ENCODE measurements at regions not wholly inside any gene's neighbourhood (a gene's known extent, or its start where the extent isn't known, plus 50 kb on each side); places are given as distances from the start of the nearest gene placed in this dataset.
"Not testable (repeated sequence)": the region's sequence is repeated elsewhere in the genome, so short reads cannot be mapped to it uniquely, and the experiment has no call there.

GRCh38 chr2:221747289-221747972 lies 175.3 kb upstream of the EPHA4 start:
- no peak for DNase-seq
- intact Hi-C loops (cut with DNase I) = no loop called here
- ATAC-seq = no peak

DNA sequence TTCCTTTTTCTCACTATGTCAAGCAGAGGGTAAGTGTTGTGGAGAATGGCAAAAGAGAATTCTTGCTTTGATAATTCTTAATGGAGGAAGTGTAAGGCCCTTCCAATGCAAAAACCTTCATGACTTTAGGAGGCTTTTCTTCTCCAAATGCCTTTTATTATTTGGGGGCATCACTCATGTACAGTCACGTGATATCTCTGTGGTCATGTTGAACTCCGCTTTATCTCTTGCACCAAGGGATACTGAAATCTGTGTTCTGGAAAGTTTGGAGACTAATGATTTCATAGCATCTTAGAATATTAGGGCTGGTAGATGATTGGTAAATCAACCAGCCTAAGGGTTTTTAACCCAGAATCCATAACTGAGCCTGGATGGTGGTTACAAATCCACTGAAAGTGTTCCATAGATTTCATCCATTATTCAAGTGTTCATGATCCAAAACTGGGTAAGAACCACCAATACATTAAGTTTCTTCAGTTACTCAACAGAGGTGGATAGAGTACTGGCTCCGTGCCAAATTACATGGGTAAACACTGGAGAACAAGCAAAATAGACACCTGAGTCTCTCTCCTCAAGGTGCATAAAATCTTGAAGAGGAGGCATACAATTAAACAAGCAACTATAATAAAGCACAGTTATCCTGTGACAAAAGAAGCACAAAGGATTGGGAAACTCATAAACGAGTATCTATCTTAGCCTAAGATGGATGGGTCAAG lies 169.6 kb upstream of the EPHA4 start:
- intact Hi-C loops (cut with DNase I) = no loop called here
- no peak for ATAC-seq

DNA sequence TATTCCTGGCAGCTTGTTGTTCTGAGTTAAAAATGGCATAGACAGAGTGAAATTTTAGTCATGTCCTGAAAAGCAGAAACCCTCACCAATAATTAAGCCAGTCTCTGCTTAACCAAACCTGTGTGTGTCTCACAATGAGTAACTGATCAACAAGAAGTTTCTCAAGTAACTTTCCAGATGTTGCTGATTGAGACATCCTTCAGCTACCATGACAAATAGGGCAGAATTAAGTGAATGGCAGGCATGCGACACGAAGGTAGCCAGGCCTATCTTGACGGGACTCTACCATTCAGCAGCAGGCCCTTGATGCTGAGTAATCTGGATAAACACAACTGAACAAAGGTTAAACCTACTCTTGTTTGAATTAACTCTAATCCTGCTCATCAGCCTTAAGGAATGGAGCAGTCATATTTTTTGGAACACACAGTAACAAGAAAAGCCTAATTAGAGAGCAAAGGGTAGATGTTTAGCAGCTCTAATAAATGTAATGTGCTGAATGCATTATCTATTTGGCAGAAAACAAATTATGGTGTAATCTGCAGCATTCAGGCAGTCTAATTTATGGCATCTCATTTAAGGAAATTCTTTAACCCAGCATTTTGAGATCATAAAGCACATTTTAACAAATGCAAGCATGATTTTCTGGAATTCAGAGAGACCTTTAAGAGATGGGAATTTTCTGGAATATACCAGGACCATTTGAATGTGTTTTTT lies 159.5 kb upstream of the EPHA4 start:
- no peak for DNase-seq
- no peak for ATAC-seq
- intact Hi-C loops (cut with DNase I) = no loop called here

More for the DNA sequence above, 169.6 kb upstream of the EPHA4 start:
- DNase-seq = no peak

GRCh38 chr2:221726894-221727513 lies 154.9 kb upstream of the EPHA4 start:
- DNase-seq = no peak
- intact Hi-C loops (cut with DNase I) = no loop called here

DNA sequence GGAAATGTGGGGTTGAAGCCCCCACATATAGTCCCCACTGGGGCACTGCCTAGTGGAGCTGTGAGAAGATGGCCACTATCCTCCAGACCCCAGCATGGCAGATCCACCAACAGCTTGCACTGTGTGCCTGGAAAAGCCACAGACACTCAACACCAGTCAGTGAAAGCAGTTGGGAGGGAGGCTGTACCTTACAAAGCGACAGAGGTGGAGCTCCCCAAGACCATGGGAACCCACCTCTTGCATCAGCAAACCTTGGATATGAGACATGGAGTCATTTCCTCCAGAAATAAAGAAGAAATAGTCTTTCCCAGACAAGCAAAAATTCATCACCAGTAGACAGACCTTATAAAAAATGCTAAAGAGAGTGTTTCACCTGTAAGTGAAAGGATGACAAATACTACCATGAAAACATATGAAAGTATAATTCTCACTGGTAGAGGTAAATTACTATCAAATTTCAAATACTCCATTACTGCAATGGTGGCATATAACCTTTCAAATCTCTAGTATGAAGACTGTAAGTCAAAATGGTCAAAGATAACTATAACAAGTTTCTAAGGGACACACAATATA lies 152.6 kb upstream of the EPHA4 start:
- no peak for ATAC-seq
- intact Hi-C loops (cut with DNase I) = no loop called here
- no peak for DNase-seq

More at GRCh38 chr2:221726894-221727513, 154.9 kb upstream of the EPHA4 start:
- ATAC-seq = no peak

DNA sequence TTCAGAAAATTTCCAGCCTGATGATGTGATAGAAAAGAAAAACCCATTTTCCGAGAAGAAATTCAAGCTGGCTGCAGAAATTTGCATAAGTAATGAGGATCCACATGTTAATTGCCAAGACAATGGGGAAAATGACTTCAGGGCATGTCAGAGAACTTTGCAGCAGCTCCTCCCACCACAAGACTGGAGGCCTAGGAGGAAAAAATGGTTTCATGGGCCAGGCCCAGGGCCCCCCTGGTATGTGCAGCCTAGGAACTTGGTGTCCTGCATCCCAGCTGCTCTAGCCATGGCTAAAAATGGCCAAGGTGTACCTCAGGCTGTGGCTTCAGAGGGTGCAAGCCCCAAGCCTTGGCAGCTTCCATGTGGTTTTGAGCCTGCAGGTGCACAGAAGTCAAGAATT lies 152.0 kb upstream of the EPHA4 start:
- intact Hi-C loops (cut with DNase I); DNase-seq; ATAC-seq: not testable (repeated sequence)

DNA sequence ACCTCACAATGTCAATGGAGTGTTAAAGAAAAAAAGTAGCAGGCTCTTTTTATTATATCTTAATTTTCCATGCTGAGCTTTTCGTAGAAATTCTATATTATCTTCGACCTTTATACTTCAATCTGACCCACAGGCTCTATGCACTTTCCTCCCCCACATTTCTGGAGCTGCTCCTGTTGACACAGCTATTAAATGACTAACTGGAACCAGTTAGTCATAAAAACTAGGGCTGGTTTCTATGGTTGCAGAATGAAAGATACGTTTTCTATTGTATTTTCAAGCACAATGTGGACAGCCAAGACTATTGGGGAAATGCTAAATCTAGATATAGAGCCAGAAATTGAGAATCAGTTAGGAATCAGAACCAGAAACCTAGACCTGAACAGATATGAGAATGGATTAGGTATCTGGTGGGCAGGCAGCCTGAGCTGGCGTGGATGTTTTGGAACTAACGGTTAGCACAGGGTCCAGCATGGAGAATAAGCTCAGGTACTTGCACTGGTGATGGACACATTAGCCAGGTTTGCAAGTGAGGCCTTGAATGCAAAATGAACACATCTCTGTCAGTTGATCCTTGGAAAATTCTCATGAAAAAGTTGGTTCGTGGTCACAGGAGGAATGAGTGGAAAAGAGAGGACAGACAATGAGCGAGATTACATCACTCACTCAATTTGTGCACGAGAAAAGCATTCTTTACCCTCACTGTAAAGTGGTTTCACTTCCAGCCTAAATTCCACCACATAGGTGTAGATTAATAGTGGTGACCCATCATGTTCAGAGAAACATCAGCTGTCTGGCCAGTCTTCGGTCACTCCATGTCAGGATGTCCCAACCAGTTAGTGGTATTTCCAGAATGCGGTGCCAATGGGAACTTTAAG lies 144.6 kb upstream of the EPHA4 start:
- DNase-seq (no peak), ATAC-seq (no peak)
- intact Hi-C loops (cut with DNase I) = no loop called here

- no peak for DNase-seq
- intact Hi-C loops (cut with DNase I) = no loop called here
- ATAC-seq = no peak
These were observed 143.6 kb upstream of the EPHA4 start for GRCh38 chr2:221715523-221716247.

DNA sequence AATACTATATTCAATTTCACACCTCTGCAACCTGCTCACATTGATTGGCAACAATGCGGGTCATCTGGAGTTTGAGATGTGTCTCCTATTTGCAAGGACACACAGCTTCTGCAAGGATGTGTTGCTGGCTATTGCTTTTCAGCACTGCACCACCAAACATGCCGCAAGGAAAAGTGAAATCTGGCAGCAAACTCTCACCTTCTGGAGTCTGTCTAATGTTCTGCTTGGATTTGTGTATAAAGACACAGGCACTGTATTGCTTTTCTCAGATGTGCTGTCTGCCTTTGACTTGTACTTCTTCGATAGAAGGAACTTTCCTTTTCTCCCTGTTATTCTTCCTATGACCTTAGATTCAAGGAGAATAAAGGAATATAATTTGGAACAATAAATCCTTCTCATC lies 138.6 kb upstream of the EPHA4 start:
- intact Hi-C loops (cut with DNase I) = no loop called here
- ATAC-seq (no peak), DNase-seq (no peak)

GRCh38 chr2:221708902-221709301 lies 136.8 kb upstream of the EPHA4 start:
- no peak for DNase-seq
- ATAC-seq = no peak
- intact Hi-C loops (cut with DNase I) = no loop called here

DNA sequence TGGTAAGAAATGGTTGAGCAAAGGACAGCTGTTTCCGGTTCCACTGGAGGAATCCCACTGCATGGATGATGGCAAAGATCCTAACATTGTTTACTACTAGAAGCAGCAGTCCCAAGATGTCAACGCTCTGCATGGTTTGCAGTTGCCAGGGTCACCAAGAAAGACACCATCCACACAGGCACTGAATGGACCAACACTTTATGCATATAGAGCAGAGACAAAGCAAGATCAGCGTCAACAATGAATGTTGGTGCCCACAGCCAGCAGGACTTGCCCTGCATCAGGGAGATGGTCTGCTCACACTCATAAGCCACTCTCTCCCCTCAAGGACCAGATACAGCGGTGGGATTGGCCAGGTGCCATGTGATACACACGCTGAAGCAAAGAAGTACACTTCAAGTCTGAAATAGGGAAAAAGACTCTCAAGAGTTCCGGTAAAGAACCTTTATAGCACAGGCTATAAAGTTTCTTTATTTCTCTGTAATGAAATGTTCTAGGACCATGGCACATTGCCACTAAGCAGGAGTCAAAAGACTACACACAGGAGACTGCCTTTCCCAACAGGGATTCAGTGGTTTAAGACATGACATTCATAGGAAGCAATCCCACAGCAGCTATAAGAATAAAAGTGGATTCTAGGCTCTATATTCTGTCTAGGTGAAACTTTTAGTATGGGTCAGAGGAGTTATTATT lies 133.2 kb upstream of the EPHA4 start:
- no peak for ATAC-seq
- intact Hi-C loops (cut with DNase I) = no loop called here
- no peak for DNase-seq

DNA sequence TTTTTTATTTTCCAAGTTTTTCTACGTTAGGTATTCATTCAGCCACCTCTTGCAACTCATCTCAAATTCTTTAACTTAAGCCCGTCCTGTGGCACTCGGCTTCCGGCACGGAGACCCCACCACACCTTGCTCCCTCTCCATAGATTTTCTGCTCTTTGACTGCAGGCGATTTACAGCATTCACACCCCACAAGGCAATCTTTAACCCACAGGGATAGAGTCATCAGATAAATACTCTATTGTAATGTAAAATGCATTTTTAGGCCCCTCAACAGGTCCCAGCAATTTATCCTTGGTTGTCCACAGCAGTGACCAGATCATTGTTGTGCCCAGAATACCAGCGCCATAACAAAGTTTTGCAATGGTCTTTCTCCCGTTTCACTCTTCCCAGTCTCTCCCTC lies 132.3 kb upstream of the EPHA4 start:
- ATAC-seq (no peak), DNase-seq (no peak)
- intact Hi-C loops (cut with DNase I) = no loop called here

- ATAC-seq (peak in 1 of 2 donors; percentile 27), DNase-seq (no peak)
- intact Hi-C loops (cut with DNase I) = no loop called here
These were observed 121.3 kb upstream of the EPHA4 start for GRCh38 chr2:221693365-221693764.

- intact Hi-C loops (cut with DNase I) = no loop called here
- ATAC-seq (no peak), DNase-seq (no peak)
These were observed 119.5 kb upstream of the EPHA4 start for GRCh38 chr2:221691571-221691970.

- ATAC-seq = no peak
- intact Hi-C loops (cut with DNase I) = no loop called here
- DNase-seq = no peak
These were observed 117.0 kb upstream of the EPHA4 start for GRCh38 chr2:221689140-221689539.

DNA sequence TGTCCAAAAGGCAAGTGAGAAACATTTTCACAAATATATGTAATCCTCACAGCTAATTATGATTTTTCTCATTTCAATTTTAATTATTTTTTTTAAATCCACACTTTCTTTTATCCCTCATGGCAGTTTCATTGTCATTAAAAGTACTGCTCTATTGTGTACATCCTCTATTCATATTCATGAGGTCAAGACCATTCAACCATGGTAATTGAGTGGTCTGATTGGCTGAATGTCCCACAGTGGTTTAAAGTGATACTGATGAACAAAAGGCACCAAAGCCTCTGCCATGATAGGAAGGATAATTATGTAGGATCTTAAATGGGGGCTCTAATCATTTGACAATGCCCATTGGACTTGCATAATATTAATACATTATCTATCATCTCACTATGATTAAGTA lies 108.4 kb upstream of the EPHA4 start:
- no peak for DNase-seq
- no peak for ATAC-seq
- intact Hi-C loops (cut with DNase I) = no loop called here

- no peak for DNase-seq
- no peak for ATAC-seq
- intact Hi-C loops (cut with DNase I) = no loop called here
These were observed 105.6 kb upstream of the EPHA4 start for GRCh38 chr2:221677688-221678087.
